ENCODE measurements at regions not wholly inside any gene's neighbourhood (a gene's known extent, or its start where the extent isn't known, plus 50 kb on each side); places are given as distances from the start of the nearest gene placed in this dataset.

GRCh38 chr2:156038021-156038420, 294.5 kb downstream of the NR4A2 start (continued):
- no peak for TF ChIP-seq ARID4B (CRISPR knock-in tag; IDR thresholded peaks at IDR 0.05)
- no peak for TF ChIP-seq ARID2 (IDR thresholded peaks at IDR 0.05)
- TF ChIP-seq HEY1 (CRISPR knock-in tag; IDR thresholded peaks at IDR 0.05; ENCODE audit: borderline replicate concordance), result no peak
- TF ChIP-seq BCLAF1 (IDR thresholded peaks at IDR 0.05; ENCODE audit: borderline replicate concordance in 1 of 2, control insufficient read depth in 1 of 2, low read depth in 2 of 2, low read length in 1 of 2), result no peak
- TF ChIP-seq TGIF2 (CRISPR knock-in tag; IDR thresholded peaks at IDR 0.05), result no peak
- no peak for TF ChIP-seq ELF1 (tag; IDR thresholded peaks at IDR 0.05)
- TF ChIP-seq DNMT1 (IDR thresholded peaks at IDR 0.05), result no peak

All from K562 (cell line).